ENCODE measurements at regions not wholly inside any gene's neighbourhood (a gene's known extent, or its start where the extent isn't known, plus 50 kb on each side); places are given as distances from the start of the nearest gene placed in this dataset.
A peak's percentile ranks its signal among the peaks of the same experiment; 100 is the strongest.
"Not testable (repeated sequence)": the region's sequence is repeated elsewhere in the genome, so short reads cannot be mapped to it uniquely, and the experiment has no call there.

DNA sequence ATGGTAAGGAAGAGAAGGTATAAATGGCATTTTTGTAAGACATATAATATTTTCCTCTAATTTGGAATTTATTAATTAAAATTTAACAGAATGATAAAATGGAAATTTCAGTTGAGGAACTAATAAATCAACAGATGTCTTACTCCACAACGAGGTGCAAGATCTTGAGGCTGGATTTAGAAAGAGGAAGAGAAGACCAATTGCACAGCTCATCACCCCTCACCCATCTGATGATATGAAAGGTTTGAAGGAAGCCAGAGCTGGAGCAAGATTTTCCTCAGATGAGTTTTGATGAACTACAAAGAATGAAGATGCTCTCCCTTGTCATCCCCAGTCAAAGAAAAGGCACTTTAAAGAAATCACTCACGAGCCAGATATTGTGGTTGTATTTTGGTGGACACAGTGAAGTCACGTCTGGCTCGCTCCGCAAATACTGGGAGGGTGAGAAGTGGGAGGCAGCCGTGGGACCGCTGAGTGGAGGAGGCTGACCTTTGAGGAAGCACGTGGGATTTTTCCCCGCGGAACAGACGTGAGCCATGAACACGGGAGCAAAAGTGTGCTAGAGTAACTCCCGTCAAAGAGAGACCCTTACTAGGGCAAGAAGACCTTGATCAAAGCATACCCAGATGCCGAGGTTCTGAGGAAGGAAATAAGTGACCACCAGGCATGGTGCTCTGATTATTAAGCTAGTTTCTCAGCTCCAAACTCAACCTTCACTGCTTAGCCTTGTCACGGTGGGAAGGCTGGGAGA lies 511.4 kb downstream of the RNF144A start:
- DNase-seq = no peak

GRCh38 chr2:7429733-7430132 lies 512.5 kb downstream of the RNF144A start:
- DNase-seq = no peak

GRCh38 chr2:7430421-7430868 lies 513.2 kb downstream of the RNF144A start:
- DNase-seq = no peak

GRCh38 chr2:7430869-7431641 lies 513.8 kb downstream of the RNF144A start:
- DNase-seq = peak; percentile 55 to 60

DNA sequence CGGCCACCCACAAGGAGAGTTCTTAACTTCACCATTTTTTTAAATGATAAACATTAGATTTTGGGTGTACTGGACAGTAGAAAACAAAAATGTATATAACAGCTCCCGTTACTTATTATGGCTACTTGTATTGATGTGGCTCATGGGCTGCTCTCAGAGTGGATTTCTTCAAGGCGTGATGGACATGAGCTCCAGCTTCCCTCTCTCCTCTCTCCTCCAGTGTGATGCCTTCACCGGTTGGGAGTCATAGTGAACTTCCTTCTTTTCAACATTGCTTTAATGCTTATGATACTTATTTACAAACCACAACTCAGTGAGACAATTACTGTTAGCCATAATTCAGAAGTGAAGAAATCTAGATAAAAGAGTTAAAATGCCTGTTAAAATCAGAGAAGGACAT lies 515.2 kb downstream of the RNF144A start:
- DNase-seq = no peak

DNA sequence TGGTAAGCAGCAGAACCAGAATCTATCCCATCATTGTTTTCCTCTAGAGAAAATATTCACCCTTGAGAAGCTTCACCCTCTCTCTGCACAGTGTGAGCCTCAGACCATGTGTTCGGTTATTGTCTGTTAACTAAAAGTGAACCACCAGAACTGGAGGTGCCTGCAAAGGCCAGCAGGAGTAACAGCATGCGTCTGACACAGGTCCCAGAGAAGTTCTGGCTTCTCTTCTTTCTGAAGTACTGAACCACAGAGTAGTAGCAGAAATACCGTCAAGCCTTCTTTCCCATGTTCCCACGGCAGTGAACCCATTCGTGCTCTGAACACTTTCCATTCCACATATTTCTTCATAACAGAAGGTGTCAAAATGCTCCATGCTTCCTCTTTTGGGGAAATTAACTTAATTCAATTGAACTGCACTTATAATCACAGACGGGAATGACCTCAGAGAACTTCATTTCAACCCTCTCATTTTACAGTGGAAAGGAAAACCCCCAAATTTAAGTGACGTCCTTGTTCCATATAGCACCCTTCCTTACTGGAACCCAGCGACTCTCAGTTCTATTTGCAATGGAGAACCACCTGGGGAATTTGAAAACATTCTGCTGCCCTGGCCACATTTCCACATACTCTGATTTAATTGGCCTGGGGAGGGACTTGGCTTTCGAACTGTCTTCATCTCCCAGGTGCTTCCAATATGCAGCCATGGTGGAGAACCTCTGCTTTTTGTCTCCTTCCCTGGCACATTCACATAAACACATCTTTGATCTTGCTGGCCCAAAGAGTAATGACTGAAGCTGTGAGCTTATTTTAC lies 519.1 kb downstream of the RNF144A start:
- DNase-seq = no peak

DNA sequence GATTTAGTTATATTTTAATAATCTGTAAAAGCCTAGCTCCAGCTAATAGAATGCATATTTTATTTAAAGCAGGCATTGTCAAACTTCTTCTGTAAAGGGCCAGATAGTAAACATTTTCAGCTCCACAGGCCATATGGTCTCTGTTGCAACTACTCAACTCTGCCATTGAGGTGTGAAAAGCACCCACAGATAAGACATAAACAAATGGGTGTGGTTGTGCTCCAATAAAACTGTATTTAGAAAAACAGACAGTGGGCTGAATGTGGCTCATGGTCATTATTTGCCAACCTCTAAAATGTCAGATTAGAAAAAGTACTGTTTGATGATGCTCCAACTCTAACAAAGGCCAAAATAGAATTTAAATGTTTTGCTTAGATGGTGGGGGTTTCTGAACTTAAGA lies 519.9 kb downstream of the RNF144A start:
- DNase-seq = peak in 1 of 2 donors; percentile 36

DNA sequence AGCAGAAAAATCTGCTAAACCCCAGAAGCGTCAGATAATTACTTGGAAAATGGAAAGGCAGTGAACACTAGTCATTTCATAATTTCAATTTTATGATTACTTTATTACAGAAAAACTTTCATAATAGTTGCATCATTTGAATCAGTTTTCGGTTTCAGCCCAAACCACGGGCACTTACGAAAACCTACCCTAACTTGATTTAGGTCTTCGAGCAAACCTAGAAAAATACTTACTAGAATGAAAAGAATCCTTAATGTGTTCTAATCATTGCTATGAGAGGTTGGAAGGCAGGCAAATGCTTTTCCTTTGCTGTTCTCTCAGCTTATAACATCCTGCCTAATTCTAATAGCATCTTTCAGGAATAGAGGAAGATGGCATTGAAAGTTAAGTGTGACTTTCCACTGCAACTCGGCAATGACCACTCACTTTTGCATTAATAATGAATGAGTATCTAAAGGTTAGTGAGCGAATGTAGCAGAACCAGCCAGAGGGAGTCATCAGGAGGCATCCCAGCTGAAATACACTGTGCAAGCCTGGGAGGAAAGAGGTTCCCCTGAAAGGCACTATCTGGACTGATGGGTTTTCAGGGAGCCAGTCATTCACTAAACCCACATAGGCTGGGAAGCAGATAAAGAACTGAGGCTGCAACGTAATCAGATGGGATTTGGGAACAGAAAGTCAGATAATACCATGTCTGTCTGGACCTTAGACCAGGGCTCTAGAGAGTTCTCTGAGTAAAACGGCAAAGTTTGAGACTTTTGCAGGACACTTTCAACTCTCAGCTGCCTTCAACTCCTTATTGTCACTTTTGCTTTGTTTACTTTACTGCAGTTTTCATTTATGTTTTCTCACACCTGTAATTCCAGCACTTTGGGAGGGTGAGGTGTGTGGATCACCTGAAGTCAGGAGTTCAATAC lies 520.8 kb downstream of the RNF144A start:
- no peak for DNase-seq

- DNase-seq = no peak
Measured at GRCh38 chr2:7438855-7439254, 521.6 kb downstream of the RNF144A start.

GRCh38 chr2:7440977-7441376 lies 523.8 kb downstream of the RNF144A start:
- DNase-seq = no peak

- not testable (repeated sequence) for DNase-seq
Measured at GRCh38 chr2:7441841-7442240, 524.6 kb downstream of the RNF144A start.

DNA sequence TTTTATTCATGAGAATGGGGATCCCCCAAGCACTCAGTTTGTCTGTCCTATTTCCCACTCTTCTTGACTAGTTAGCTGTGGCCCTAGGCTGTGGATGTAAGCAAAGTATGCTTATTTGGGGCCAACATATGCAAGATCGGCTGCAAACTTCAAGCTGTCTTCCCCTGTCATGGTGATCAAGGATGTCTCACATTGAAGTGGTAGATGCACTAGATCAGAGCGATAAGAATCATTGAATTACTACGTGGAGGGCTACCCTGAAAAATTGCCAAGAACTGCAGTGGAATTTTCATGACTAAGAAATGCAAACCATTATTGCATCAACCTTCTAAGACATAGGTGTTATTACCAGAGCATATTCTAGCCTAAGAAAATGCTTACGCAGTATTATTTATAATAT lies 527.4 kb downstream of the RNF144A start:
- DNase-seq = no peak

- DNase-seq = no peak
Measured at GRCh38 chr2:7448578-7449264, 531.5 kb downstream of the RNF144A start.

- no peak for DNase-seq
Measured at GRCh38 chr2:7449298-7449697, 532.1 kb downstream of the RNF144A start.

DNA sequence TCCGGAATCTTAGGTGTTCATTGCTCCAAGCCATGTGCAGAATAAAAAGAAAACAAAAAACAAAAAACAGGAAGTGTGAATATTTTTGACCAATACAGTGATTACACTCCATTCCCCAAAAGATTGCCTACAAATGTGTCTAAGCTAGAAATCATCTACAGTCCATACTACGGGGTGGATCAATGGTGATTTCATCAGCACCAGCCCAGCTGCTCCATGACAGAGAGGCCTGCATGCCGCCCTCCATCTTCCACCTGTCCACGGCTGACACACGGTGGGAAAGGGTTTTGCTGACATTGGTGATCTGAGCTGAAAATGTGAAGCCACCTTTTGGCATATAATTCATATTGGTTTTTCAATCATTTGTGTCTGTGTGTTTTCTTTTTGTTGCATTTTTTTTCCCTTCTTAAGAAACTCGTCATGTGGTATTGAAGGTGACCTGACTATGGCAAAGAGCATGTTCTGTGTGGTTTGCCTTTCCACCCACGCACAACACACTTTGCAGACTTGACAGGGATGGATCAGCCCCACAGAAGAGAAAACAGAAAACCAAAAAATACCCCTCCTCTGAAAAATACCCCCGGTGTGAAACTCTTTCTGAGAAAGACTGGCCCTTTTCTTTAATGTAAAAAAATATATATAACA lies 533.1 kb downstream of the RNF144A start:
- no peak for DNase-seq

DNA sequence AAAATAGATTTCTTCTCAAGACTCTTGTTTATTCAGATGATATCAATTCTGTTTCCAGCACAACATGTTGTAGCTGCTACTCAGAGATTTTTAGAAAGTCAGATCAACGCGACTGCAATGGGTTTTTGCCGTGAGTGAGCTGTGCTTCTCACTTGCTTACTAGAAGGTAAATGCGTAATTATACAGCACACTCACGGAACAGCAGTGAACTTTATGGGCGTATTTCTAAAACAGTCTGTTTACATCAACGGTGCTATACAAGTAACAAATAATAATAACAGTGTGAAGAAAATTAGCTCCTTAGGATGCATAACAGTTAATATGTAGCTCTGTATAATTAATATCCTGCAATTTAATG lies 533.6 kb downstream of the RNF144A start:
- no peak for DNase-seq

GRCh38 chr2:7452110-7452876 lies 535.1 kb downstream of the RNF144A start:
- no peak for DNase-seq

DNA sequence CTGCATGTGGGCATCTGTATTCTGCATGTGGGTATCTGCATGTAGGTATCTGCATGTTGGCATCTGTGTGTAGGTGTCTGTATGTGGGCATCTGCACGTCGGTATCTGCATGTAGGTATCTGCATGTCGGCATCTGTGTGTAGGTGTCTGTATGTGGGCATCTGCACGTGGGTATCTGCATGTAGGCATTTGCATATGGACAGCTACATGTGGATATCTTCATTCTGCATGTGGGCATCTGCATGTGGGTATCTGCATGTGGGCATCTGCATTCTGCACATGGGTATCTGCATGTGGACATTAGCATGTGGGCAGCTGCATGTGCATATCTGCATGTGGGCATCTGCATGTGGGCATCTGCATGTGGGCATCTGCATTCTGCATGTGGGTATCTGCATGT lies 537.4 kb downstream of the RNF144A start:
- no peak for DNase-seq

DNA sequence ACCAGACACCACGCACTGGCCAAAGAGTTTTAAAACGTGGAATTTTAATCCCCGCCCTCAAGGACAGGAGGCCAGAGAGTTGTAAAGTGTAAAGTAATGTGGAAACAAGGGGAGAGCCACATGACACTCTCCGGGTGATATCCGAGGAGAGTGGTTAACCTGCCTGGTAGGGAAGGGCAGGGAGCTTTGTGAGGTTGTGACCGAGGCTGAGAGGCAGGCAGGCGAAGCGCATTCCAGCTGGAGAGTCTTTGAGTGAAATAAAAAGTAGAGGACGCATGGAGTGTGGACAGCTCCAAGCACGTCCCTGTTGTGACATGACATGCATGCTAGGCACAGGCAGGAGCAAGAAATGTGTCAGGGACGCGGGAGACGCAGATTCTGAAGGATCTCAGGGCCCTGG lies 539.5 kb downstream of the RNF144A start:
- DNase-seq = no peak

All from right lung (tissue), 2 donors.